ENCODE measurements at regions not wholly inside any gene's neighbourhood (a gene's known extent, or its start where the extent isn't known, plus 50 kb on each side); places are given as distances from the start of the nearest gene placed in this dataset.
"Not testable (repeated sequence)": the region's sequence is repeated elsewhere in the genome, so short reads cannot be mapped to it uniquely, and the experiment has no call there.

- no peaks in the 10 kb centered on the region for H3K36me3 Mint-ChIP-seq (ENCODE audit: low read depth)
- TF ChIP-seq, protein P1, sequence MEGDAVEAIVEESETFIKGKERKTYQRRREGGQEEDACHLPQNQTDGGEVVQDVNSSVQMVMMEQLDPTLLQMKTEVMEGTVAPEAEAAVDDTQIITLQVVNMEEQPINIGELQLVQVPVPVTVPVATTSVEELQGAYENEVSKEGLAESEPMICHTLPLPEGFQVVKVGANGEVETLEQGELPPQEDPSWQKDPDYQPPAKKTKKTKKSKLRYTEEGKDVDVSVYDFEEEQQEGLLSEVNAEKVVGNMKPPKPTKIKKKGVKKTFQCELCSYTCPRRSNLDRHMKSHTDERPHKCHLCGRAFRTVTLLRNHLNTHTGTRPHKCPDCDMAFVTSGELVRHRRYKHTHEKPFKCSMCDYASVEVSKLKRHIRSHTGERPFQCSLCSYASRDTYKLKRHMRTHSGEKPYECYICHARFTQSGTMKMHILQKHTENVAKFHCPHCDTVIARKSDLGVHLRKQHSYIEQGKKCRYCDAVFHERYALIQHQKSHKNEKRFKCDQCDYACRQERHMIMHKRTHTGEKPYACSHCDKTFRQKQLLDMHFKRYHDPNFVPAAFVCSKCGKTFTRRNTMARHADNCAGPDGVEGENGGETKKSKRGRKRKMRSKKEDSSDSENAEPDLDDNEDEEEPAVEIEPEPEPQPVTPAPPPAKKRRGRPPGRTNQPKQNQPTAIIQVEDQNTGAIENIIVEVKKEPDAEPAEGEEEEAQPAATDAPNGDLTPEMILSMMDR (IDR thresholded peaks at IDR 0.05), result no peak
- POLR2A ChIA-PET, result no interaction called here
Measured at GRCh38 chr2:226169751-226170581, 629.7 kb downstream of the IRS1 start.

DNA sequence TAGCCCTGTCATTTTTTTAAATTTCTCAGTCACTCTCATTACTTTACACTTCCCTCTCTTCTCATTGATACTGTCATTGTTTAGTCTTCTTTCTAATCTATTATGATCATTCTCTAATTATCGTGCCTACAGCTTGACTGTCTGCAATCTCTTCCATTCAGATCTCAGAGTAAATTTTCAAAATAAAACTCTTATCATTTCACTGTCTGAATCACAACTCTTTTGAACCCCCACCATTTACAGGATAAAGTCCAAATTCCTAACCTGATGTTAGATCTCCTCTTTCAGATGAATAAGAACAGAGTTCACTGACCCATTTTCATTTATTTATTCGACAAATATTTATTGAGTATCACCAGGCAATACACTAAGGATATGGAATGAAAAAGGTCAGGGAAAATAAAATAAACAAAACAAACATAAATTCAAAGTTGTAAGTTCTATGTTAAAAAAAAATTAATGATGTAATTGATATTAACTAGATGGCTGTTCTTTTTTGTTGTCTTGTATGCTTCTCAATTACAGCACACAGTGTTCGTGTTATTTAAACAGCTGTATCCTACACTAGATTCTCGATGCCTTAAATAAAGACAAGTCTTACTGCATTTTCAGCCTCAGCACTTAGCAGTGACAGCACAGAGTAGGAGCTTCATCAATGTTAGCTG is 631.0 kb downstream of the IRS1 start:
- Histone ChIP-seq H3K4me3 (ENCODE audit: low read length) (no peak overlapping the region), H3K9me3 (ENCODE audit: control insufficient read depth in 1 of 2, insufficient read depth in 1 of 2, low read length in 2 of 2) (no peaks in the 10 kb centered on the region), H3K27me3 (ENCODE audit: control insufficient read depth in 1 of 2, insufficient read depth in 2 of 2, low read length in 2 of 2) (no peaks in the 10 kb centered on the region), H3K27ac (ENCODE audit: low read depth in 1 of 2, low read length in 2 of 2) (no peak overlapping the region), H3K36me3 (ENCODE audit: insufficient read depth, low read length) (no peaks in the 10 kb centered on the region), H3K4me1 (ENCODE audit: insufficient read depth, low read length) (no peaks in the 10 kb centered on the region)
- ChIA-PET POLR2A (no interaction called here), CTCF (no interaction called here)
- H3K27ac Mint-ChIP-seq, result no peak overlapping the region
- no peaks in the 10 kb centered on the region for H3K36me3 Mint-ChIP-seq (ENCODE audit: low read depth)
- H3K4me3 Mint-ChIP-seq, result no peak overlapping the region
- no peaks in the 10 kb centered on the region for H3K9me3 Mint-ChIP-seq
- peaks cover 5% of the 10 kb centered on the region for H3K27me3 Mint-ChIP-seq
- no peaks in the 10 kb centered on the region for H3K4me1 Mint-ChIP-seq (ENCODE audit: low read depth)
- DNase-seq (no peak), ATAC-seq (ENCODE audit: poor library complexity) (no peak)
- TF ChIP-seq, protein P1 (IDR thresholded peaks at IDR 0.05), result no peak
- intact Hi-C loops (cut with DNase I, micrococcal nuclease), result no loop called here

More at GRCh38 chr2:226169751-226170581, 629.7 kb downstream of the IRS1 start:
- Histone ChIP-seq H3K27ac (ENCODE audit: low read depth in 1 of 2, low read length in 2 of 2) (no peak overlapping the region), H3K4me3 (ENCODE audit: low read length) (no peak overlapping the region), H3K36me3 (ENCODE audit: insufficient read depth, low read length) (no peaks in the 10 kb centered on the region), H3K9me3 (ENCODE audit: control insufficient read depth in 1 of 2, insufficient read depth in 1 of 2, low read length in 2 of 2) (no peaks in the 10 kb centered on the region), H3K4me1 (ENCODE audit: insufficient read depth, low read length) (no peaks in the 10 kb centered on the region), H3K27me3 (ENCODE audit: control insufficient read depth in 1 of 2, insufficient read depth in 2 of 2, low read length in 2 of 2) (no peaks in the 10 kb centered on the region)
- CTCF ChIA-PET, result no interaction called here
- Mint-ChIP-seq H3K27ac (no peak overlapping the region), H3K27me3 (peaks cover 9% of the 10 kb centered on the region), H3K9me3 (no peaks in the 10 kb centered on the region), H3K4me3 (no peak overlapping the region), H3K4me1 (ENCODE audit: low read depth) (no peaks in the 10 kb centered on the region)
- intact Hi-C loops (cut with DNase I, micrococcal nuclease), result no loop called here
- no peak for ATAC-seq (ENCODE audit: poor library complexity)
- no peak for DNase-seq

DNA sequence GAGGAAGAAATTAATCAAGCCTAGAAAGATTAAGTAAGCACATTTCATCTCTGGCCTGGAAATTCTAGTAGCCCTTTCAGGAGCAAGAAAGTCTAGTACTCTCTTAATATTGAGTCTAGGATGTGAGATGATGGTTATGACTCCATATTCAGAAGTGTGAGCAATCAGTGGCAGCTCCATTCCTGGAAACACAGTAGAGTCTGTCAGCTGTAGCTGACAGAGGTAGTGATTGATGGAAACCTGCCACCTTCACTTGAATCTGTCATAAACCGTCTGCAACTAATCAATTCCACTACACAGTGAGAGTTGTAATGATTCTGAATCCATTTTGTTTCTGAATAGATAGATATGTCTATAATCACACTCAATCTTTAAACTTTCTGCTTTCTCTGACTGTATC is 635.1 kb downstream of the IRS1 start:
- no peaks in the 10 kb centered on the region for H3K9me3 ChIP-seq (ENCODE audit: control insufficient read depth in 1 of 2, insufficient read depth in 1 of 2, low read length in 2 of 2)
- H3K4me3 Mint-ChIP-seq, result no peak overlapping the region
- no peaks in the 10 kb centered on the region for H3K9me3 Mint-ChIP-seq
- H3K36me3 Mint-ChIP-seq (ENCODE audit: low read depth), result no peaks in the 10 kb centered on the region
- intact Hi-C loops (cut with DNase I, micrococcal nuclease), result no loop called here
- no peaks in the 10 kb centered on the region for H3K27me3 ChIP-seq (ENCODE audit: control insufficient read depth in 1 of 2, insufficient read depth in 2 of 2, low read length in 2 of 2)
- ChIA-PET POLR2A (no interaction called here), CTCF (no interaction called here)
- no peak overlapping the region for H3K4me3 ChIP-seq (ENCODE audit: low read length)
- peaks cover 8% of the 10 kb centered on the region for H3K27me3 Mint-ChIP-seq
- ATAC-seq (ENCODE audit: poor library complexity), result no peak
- DNase-seq, result no peak
- no peaks in the 10 kb centered on the region for H3K4me1 Mint-ChIP-seq (ENCODE audit: low read depth)
- H3K27ac ChIP-seq (ENCODE audit: low read depth in 1 of 2, low read length in 2 of 2), result no peak overlapping the region
- TF ChIP-seq, protein P1 (IDR thresholded peaks at IDR 0.05), result no peak
- H3K4me1 ChIP-seq (ENCODE audit: insufficient read depth, low read length), result no peaks in the 10 kb centered on the region
- H3K36me3 ChIP-seq (ENCODE audit: insufficient read depth, low read length), result no peaks in the 10 kb centered on the region
- no peak overlapping the region for H3K27ac Mint-ChIP-seq

DNA sequence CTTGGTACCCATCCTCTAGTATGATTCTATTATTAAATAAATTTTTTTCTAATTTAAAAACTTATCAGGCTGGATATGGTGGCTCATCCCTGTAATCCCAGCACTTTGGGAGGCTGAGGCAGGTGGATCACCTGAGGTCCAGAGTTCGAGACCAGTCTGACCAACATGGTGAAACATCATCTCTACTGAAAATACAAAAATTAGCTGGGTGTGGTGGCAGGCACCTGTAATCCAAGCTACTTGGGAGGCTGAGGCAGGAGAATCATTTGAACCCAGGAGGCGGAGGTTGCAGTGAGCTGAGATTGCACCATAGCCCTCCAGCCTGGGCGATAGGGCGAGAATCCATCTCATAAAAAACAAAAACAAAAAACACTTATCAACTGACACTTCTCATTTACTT is 639.0 kb downstream of the IRS1 start:
- H3K4me1 ChIP-seq (ENCODE audit: insufficient read depth, low read length); H3K27ac ChIP-seq (ENCODE audit: low read depth in 1 of 2, low read length in 2 of 2); ATAC-seq (ENCODE audit: poor library complexity); H3K27me3 ChIP-seq (ENCODE audit: control insufficient read depth in 1 of 2, insufficient read depth in 2 of 2, low read length in 2 of 2); H3K36me3 Mint-ChIP-seq (ENCODE audit: low read depth); H3K4me3 ChIP-seq (ENCODE audit: low read length); POLR2A ChIA-PET; H3K9me3 Mint-ChIP-seq; intact Hi-C loops (cut with DNase I, micrococcal nuclease); H3K36me3 ChIP-seq (ENCODE audit: insufficient read depth, low read length); H3K4me1 Mint-ChIP-seq (ENCODE audit: low read depth); H3K27ac Mint-ChIP-seq; DNase-seq; CTCF ChIA-PET; H3K4me3 Mint-ChIP-seq; H3K9me3 ChIP-seq (ENCODE audit: control insufficient read depth in 1 of 2, insufficient read depth in 1 of 2, low read length in 2 of 2): not testable (repeated sequence)
- peaks cover 27% of the 10 kb centered on the region for H3K27me3 Mint-ChIP-seq
